OCI-LY3 (cell line): ENCODE measurements at regions not wholly inside any gene's neighbourhood (a gene's known extent, or its start where the extent isn't known, plus 50 kb on each side); places are given as distances from the start of the nearest gene placed in this dataset.
"Not testable (repeated sequence)": the region's sequence is repeated elsewhere in the genome, so short reads cannot be mapped to it uniquely, and the experiment has no call there.

Source experiments
- H2AFZ ChIP-seq: fragments of 200-600, 300-600 bp; shearing (Covaris generic); 2 replicates; pipeline ENCODE4 v1.6.0; 2014; ENCODE audit warnings: antibody characterized with exemption, low read depth, low read length
- H3K27ac ChIP-seq: fragments of 200-600, 300-600 bp; sonication (generic); 2 replicates; pipeline ENCODE4 v1.5.1; 2014; ENCODE audit warnings: mild to moderate bottlenecking, low read length, moderate library complexity, mixed read lengths
- H3K27me3 ChIP-seq: fragments of 200-600, 300-600 bp; sonication (generic); 2 replicates; pipeline ENCODE4 v1.6.1; 2014; ENCODE audit warnings: low read depth, low read length, mixed read lengths
- H3K36me3 ChIP-seq: fragments of 200-600, 300-600 bp; sonication (generic); replicated peaks from 2 replicates; pipeline ENCODE3; 2014; ENCODE audit warnings: low read depth, low read length, mixed read lengths
- H3K4me1 ChIP-seq: fragments of 300-600, 200-600 bp; sonication (generic); 2 replicates; pipeline ENCODE4 v1.6.1; 2014; ENCODE audit warnings: low read length, mixed read lengths
- H3K4me2 ChIP-seq: fragments of 200-600, 300-600 bp; sonication (generic); 2 replicates; pipeline ENCODE4 v1.6.1; 2014; ENCODE audit warnings: low read length, mixed read lengths
- H3K4me3 ChIP-seq: fragments of 300-600, 200-600 bp; sonication (generic); 2 replicates; pipeline ENCODE4 v1.5.1; 2014; ENCODE audit warnings: antibody characterized with exemption, mild to moderate bottlenecking, low read length, moderate library complexity
- H3K79me2 ChIP-seq: fragments of 300-600, 200-600 bp; shearing (Covaris generic); 2 replicates; pipeline ENCODE4 v1.6.1; 2014; ENCODE audit warnings: mild to moderate bottlenecking, low read length, mixed read lengths
- H3K9ac ChIP-seq: fragments of 300-600, 200-600 bp; shearing (Covaris generic); 2 replicates; pipeline ENCODE4 v1.6.0; 2014; ENCODE audit warnings: mild to moderate bottlenecking, low read length, moderate library complexity
- H3K9me3 ChIP-seq: fragments of 200-600, 300-600 bp; shearing (Covaris generic); 2 replicates; pipeline ENCODE4 v1.6.1; 2014; ENCODE audit warnings: low read length, mixed read lengths; ENCODE audit not compliant: insufficient read depth
- H4K20me1 ChIP-seq: fragments of 200-600, 300-600 bp; sonication (generic); 2 replicates; pipeline ENCODE4 v1.6.1; 2016; ENCODE audit warnings: low read length, mixed read lengths; ENCODE audit not compliant: insufficient read depth
- EZH2phosphoT487 ChIP-seq: fragments of 200-600 bp; shearing (Covaris generic); IDR thresholded peaks from 2 replicates; pipeline ENCODE4 v1.6.1; 2018; ENCODE audit warnings: antibody characterized with exemption, mixed run types, low read depth
- TF ChIP-seq, protein P1 (sequence below): fragments of 200-600, 300-600 bp; sonication (generic); IDR thresholded peaks from 2 replicates; pipeline ENCODE4 v1.5.1; 2014; ENCODE audit warnings: antibody characterized with exemption, low read length, low read depth

DNA sequence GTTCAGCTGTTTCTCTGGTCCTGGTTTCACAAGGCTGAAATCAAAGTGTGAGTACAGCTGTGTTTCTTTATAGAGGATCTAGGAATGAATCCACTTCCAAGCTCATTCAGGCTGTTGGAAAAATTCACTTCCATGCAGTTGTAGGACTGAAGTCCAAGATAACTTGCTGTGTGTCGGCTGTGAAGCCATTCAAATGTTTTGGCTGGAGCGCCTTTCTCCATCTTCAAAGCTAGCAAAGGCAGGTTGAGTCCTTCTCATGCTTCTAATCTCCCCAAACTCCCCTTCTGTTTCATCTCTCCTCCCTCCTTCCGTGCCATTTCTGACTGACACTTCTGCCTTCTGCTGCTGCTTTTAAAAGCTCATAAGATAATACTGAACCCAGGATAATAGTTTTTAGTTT, 1195.4 kb upstream of the LRRN3 start:
- H3K27me3 ChIP-seq = no peaks in the 10 kb centered on the region
- TF ChIP-seq, protein P1, sequence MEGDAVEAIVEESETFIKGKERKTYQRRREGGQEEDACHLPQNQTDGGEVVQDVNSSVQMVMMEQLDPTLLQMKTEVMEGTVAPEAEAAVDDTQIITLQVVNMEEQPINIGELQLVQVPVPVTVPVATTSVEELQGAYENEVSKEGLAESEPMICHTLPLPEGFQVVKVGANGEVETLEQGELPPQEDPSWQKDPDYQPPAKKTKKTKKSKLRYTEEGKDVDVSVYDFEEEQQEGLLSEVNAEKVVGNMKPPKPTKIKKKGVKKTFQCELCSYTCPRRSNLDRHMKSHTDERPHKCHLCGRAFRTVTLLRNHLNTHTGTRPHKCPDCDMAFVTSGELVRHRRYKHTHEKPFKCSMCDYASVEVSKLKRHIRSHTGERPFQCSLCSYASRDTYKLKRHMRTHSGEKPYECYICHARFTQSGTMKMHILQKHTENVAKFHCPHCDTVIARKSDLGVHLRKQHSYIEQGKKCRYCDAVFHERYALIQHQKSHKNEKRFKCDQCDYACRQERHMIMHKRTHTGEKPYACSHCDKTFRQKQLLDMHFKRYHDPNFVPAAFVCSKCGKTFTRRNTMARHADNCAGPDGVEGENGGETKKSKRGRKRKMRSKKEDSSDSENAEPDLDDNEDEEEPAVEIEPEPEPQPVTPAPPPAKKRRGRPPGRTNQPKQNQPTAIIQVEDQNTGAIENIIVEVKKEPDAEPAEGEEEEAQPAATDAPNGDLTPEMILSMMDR = no peak
- no peak for TF ChIP-seq EZH2phosphoT487
- H3K36me3 ChIP-seq = no peaks in the 10 kb centered on the region
- 0 out of 2 replicates have a peak overlapping the region, but pooled peaks have one; percentile 65 for H2AFZ ChIP-seq
- no peaks in the 10 kb centered on the region for H3K9me3 ChIP-seq
- H3K27ac ChIP-seq = no peak overlapping the region
- H3K4me2 ChIP-seq = no peak overlapping the region
- no peak overlapping the region for H3K4me3 ChIP-seq
- H3K9ac ChIP-seq = no peak overlapping the region
- no peaks in the 10 kb centered on the region for H4K20me1 ChIP-seq
- no peaks in the 10 kb centered on the region for H3K4me1 ChIP-seq
- no peaks in the 10 kb centered on the region for H3K79me2 ChIP-seq

DNA sequence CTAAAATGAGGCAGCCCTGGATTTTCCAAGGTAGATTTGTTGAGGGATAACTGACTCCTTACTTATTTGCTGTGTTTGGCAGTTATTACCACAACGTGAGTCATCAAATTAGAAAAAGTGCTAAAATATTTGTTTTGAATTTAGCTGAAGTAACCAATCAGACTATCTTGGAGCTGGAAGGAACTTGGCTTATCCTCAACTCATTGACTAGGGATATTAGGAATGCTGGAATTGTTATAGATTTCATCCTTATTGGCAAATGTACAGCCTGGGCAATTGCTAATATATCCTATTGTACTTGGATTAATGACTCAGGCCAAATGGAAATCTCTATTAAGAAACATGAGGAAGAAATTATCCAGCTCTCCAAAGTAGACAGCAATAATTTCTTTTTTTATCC, 1189.0 kb upstream of the LRRN3 start:
- H3K9me3 ChIP-seq = no peaks in the 10 kb centered on the region
- no peaks in the 10 kb centered on the region for H3K4me1 ChIP-seq
- H3K9ac ChIP-seq = no peak overlapping the region
- H2AFZ ChIP-seq = no peak overlapping the region
- H4K20me1 ChIP-seq = no peaks in the 10 kb centered on the region
- no peak overlapping the region for H3K27ac ChIP-seq
- TF ChIP-seq, protein P1 = no peak
- TF ChIP-seq EZH2phosphoT487 = no peak
- H3K36me3 ChIP-seq = no peaks in the 10 kb centered on the region
- no peak overlapping the region for H3K4me3 ChIP-seq
- no peaks in the 10 kb centered on the region for H3K79me2 ChIP-seq
- no peaks in the 10 kb centered on the region for H3K27me3 ChIP-seq
- no peak overlapping the region for H3K4me2 ChIP-seq

DNA sequence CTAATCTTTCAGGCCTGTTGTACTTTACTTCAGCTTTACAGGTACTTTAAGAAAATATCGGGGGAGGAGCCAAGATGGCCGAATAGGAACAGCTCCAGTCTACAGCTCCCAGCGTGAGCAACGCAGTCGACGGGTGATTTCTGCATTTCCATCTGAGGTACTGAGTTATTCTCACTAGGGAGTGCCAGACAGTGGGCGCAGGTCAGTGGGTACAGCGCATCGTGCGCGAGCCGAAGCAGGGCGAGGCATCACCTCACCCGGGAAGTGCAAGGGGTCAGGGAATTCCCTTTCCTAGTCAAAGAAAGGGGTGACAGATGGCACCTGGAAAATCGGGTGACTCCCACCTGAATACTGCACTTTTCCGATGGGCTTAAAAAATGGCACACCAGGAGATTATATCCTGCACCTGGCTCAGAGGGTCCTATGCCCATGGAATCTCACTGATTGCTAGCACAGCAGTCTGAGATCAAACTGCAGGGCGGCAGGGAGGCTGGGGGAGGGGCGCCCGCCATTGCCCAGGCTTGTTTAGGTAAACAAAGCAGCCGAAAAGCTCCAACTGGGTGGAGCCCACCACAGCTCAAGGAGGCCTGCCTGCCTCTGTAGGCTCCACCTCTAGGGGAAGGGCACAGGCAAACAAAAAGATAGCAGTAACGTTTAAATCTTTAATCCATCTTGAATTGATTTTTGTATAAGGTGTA, 1185.4 kb upstream of the LRRN3 start:
- H3K36me3 ChIP-seq, H3K4me2 ChIP-seq, H3K4me3 ChIP-seq, H3K9ac ChIP-seq, H4K20me1 ChIP-seq, H3K9me3 ChIP-seq, H3K4me1 ChIP-seq, H3K27me3 ChIP-seq, H2AFZ ChIP-seq, H3K79me2 ChIP-seq, H3K27ac ChIP-seq: not testable (repeated sequence)

DNA sequence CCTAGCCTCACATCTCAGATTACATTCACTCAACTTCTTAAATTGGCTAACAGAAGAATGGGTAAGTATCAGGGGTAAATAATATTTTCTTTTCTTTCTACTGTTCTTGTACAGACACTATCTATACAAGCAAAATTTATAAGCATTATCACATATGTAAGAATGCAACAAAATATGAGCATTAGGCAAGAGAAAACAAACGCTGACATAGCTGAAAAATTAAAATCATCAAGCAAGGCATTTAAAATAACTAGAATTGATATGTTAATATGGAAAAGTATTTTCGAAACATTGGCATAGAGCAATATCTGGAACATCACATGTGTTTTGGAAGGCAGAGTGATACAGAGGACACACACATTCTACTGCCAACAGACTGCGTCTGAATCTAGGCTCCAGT, 1175.3 kb upstream of the LRRN3 start:
- Histone ChIP-seq H2AFZ (no peak overlapping the region), H3K9me3 (no peaks in the 10 kb centered on the region), H3K27me3 (no peaks in the 10 kb centered on the region), H3K27ac (no peak overlapping the region), H3K36me3 (no peaks in the 10 kb centered on the region), H3K4me3 (no peak overlapping the region), H4K20me1 (no peaks in the 10 kb centered on the region), H3K4me1 (no peaks in the 10 kb centered on the region), H3K4me2 (no peak overlapping the region), H3K9ac (no peak overlapping the region), H3K79me2 (no peaks in the 10 kb centered on the region)
- TF ChIP-seq, protein P1 = no peak
- no peak for TF ChIP-seq EZH2phosphoT487
